Natural killer cell treated with Interleukin-12 subunit alpha and Interleukin-12 subunit beta and Interleukin-15 and Interleukin-18, amount 100 ng/mL, for 72 hours (primary cell): ENCODE measurements at regions not wholly inside any gene's neighbourhood (a gene's known extent, or its start where the extent isn't known, plus 50 kb on each side); places are given as distances from the start of the nearest gene placed in this dataset.
"Not testable (repeated sequence)": the region's sequence is repeated elsewhere in the genome, so short reads cannot be mapped to it uniquely, and the experiment has no call there.

Experiments
- ATAC-seq, 2 donors: fragments of 150-1000 bp; cut with Tn5 transposase in 1 of 2; sonication (Bioruptor Pico), chemical (Tn5 transposase) in 1 of 2; 2 replicates each; pipeline ENCODE4 v1.10.0; 2021
- DNase-seq: peaks from one replicate; pipeline ENCODE4 v3.0.0; 2022; ENCODE audit warnings: low spot score
- H3K27ac Mint-ChIP-seq, 2 donors: 1 replicate in 1 of 2; 2 replicates in 1 of 2; pipeline ENCODE4 v1.8.0; 2022; ENCODE audit warnings: mixed read lengths in 2 of 2, mild to moderate bottlenecking in 1 of 2, moderate library complexity in 1 of 2
- H3K27me3 Mint-ChIP-seq, 2 donors: 1 replicate in 1 of 2; 2 replicates in 1 of 2; pipeline ENCODE4 v1.8.0; 2022; ENCODE audit warnings: mixed read lengths in 2 of 2
- H3K36me3 Mint-ChIP-seq: one replicate; pipeline ENCODE4 v1.8.0; 2022; ENCODE audit warnings: mixed read lengths
- H3K4me1 Mint-ChIP-seq, 2 donors: 1 replicate in 1 of 2; 2 replicates in 1 of 2; pipeline ENCODE4 v1.8.0; 2022; ENCODE audit warnings: low read depth in 2 of 2, mixed read lengths in 2 of 2, mild to moderate bottlenecking in 1 of 2
- H3K4me3 Mint-ChIP-seq: one replicate; pipeline ENCODE4 v1.8.0; 2022; ENCODE audit warnings: mixed read lengths
- H3K9me3 Mint-ChIP-seq: 2 replicates; pipeline ENCODE4 v1.8.0; 2022; ENCODE audit warnings: mixed read lengths

DNA sequence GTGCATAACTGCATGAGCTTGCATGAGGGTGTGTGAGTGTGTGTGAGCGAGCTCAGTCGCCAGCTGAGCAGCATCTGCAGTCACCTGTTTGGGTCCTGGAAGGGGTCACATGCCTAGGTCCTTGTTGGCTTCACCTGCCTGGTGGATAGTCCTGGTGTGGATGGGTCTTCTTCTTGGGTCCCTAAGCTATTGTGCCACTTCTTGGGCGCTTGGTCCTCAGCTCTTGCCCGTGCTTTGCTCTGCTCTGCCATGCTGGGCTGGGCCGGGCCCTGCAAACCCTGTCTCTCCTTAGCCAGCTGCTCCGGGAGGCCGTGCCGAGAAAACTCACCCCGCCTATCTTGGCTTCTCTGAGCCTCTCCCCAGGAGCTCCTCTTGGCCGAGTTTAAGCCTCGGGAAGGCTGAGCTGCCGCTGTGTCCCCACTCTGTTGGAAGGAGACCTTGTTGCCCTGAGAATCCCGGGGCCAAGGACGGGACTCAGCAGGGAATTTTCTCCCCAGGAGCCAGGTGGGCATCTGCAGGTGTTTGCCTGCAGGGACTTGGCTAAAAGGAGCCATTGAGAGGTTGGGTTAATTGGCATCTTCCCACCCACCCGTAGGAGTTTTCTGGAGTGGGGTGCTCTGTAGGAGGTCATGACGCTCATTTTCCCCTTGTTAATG is 300.8 kb downstream of the NDUFA10 start:
- Mint-ChIP-seq H3K27me3 (no peaks in the 10 kb centered on the region), H3K4me1 (peaks cover 0 to 3% of the 10 kb centered on the region in 2 donors), H3K4me3 (no peak overlapping the region), H3K9me3 (no peaks in the 10 kb centered on the region), H3K36me3 (no peaks in the 10 kb centered on the region), H3K27ac (no peak overlapping the region)
- no peak for DNase-seq
- ATAC-seq = no peak

DNA sequence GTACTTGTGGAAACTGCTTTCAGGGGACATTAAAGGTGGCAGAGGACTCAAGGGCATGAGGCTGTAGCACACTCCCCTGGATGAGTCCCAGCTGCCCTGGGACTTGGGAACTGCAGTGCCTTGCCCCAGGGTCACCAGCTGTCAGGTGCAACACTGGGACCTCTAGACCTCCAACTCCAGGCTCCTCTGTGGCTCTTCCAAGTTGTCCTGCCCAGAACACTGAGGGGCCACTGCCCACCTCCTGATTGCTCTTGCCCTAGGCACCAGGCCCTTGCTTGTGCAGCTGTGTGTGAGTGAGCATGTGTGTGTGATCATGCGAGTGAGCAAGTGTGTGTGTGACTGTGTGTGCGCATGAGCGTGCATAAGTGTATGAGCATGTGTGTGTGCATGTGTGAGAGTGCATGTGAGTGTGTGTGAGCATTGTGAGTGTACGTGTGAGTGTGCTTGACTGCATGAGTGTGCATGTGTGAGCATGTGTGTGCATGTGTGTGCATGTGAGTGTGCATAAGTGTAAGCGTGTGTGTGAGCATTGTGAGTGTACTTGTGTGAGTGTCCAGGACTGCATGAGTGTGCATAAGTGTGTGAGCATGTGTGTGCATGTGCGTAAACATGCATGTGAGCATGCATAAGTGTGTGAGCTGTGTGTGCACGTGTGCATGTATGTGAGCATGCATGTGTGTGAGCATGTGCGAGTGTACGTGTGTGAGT is 301.5 kb downstream of the NDUFA10 start:
- DNase-seq = no peak
- Mint-ChIP-seq H3K27ac (no peak overlapping the region), H3K27me3 (no peaks in the 10 kb centered on the region), H3K36me3 (no peaks in the 10 kb centered on the region), H3K9me3 (no peaks in the 10 kb centered on the region), H3K4me1 (peaks cover 0 to 3% of the 10 kb centered on the region in 2 donors), H3K4me3 (no peak overlapping the region)
- ATAC-seq = no peak

DNA sequence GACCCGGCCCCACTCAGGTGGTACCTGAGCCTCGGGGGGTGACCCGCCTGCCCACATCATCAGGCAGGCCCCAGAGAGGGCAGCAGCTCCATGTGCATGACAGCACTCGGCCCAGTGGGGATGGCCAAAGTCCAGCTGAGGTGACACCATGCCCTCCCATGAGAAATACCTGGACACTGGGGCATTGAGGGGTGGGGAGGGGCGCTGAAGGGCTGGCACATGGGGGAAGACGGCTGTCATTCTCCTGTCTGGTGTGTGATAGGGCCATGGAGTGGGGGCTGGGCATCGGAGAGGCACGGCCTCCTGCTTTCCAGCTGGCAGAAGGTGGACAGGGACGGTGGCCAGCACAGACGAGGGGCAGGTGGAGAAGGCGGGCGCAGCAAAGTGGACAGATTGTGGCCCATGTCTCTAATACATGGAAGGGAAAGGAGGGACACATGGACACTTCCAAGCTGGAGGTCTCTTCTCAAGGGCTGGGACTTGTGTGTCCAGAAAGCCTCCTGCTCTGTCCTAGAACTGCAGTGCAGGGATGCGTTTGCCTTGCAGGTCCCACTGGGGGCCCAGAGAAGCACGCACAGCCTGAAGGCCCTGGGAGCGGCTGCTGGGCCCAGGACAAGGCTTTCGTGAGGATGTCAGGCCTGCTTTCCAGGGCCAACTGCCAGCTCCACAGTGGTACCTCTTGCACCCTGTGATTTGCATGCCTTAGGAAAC is 302.2 kb downstream of the NDUFA10 start:
- Mint-ChIP-seq H3K4me1 (peaks cover 0 to 3% of the 10 kb centered on the region in 2 donors), H3K4me3 (no peak overlapping the region), H3K27ac (no peak overlapping the region), H3K36me3 (no peaks in the 10 kb centered on the region), H3K9me3 (no peaks in the 10 kb centered on the region), H3K27me3 (no peaks in the 10 kb centered on the region)
- ATAC-seq (peak in 1 of 2 donors; percentile 12), DNase-seq (no peak)

DNA sequence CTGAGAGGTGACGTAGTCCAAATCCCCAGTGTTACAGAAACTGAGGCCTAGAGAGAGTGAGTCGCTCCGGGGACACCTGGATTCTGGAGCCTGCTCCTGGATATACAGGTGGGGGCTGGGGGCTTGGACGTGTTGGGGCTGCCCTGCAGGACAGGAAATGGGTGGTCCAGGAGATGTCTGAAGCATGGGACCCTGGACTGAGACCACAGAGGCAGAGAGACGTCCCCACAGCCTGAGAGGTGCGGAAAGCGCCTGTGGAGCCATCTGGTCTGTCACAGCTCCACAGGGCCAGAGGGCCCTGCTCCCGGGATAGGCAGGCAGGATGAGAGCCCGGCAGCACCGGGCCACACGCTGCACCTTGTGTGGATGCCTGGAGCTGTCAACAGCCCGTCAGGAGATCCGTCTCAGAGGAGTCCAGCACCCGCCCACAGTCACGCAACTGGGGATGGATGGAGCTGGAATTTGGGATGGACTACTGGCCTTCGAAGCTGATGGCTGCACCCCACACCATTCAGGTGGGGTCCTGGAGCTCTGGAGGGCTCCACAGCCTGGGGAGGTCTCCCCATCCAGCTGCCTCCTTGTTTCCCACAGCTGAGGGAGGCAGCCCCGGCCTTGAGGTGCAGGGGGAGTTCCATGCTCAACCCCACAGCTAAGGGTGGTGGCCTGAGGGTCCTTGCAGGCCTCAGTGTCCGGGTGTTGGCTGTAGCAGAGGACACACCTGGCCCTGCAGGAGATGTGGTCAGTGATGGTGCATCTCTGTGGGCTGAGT is 303.0 kb downstream of the NDUFA10 start:
- Mint-ChIP-seq H3K27me3 (no peaks in the 10 kb centered on the region), H3K9me3 (no peaks in the 10 kb centered on the region), H3K4me1 (peaks cover 0 to 3% of the 10 kb centered on the region in 2 donors), H3K36me3 (no peaks in the 10 kb centered on the region), H3K4me3 (no peak overlapping the region), H3K27ac (no peak overlapping the region)
- DNase-seq (no peak), ATAC-seq (no peak)

DNA sequence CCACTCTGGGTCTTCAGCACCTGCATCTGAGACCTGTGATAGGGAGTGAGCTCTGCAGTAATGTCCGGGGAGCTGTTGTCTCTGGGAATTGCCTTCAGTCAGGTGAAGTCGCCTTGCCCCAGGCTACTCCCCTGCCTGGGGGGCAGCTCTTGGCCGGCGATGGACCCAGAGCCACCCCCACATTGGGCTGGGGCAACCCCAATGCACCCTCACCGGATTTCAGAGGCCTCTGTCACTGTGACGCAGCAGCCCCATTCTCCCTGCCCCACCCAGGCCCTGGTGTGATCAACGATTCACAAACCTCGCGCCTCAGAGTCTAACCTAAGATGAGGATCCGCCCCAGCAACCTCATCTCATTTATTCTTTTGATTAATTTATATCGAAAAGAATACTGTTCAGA is 303.6 kb downstream of the NDUFA10 start:
- Mint-ChIP-seq H3K9me3 (no peaks in the 10 kb centered on the region), H3K27me3 (no peaks in the 10 kb centered on the region), H3K36me3 (no peaks in the 10 kb centered on the region), H3K27ac (no peak overlapping the region), H3K4me1 (peaks cover 0 to 3% of the 10 kb centered on the region in 2 donors), H3K4me3 (no peak overlapping the region)
- no peak for ATAC-seq
- DNase-seq = no peak

DNA sequence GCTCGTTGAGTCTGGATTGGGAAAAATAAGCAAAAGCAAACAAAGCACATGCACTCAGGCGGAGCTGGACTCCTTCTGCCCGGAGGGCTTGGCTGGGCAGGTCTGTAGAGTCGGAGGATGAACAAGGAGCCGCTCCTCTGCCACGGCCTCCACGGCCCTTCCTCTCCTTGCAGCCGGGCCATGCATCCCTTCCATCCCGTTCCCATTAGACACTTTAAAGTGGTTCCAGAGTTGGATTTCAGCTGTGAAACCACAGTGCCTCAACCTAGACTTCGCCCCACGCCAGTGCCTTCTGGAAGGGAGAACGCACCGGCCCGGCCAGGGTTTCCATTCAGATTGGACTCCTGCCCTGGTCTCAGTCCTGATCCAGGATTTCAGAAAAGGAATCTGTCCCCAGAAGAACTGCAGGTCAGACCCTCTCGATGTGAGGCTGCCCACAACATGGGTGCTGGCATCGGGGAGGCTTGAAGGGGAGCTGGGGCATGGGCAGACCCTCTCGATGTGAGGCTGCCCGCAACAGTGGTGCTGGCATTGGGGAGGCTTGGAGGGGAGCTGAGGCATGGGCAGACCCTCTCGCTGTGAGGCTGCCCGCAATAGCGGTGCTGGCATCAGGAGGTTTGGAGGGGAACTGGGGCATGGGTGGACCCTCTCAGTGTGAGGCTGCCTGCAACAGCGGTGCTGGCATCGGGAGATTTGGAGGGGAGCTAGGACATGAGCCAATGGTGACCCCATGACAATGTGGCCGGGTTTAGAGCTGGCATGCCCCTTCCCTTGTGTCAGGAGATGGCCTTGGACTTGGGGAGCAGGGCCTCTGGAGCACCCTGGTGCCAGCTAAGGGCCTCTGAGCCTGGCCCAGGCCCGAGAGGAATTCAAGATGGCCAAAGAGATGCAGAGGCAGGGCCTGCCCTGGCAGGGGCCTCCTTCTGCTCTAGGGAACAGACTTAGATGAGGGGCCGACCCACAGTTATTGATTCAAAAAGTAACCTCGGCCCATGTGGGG is 304.5 kb downstream of the NDUFA10 start:
- Mint-ChIP-seq H3K4me1 (peaks cover 0 to 3% of the 10 kb centered on the region in 2 donors), H3K27ac (no peak overlapping the region), H3K36me3 (no peaks in the 10 kb centered on the region), H3K9me3 (no peaks in the 10 kb centered on the region), H3K4me3 (no peak overlapping the region), H3K27me3 (no peaks in the 10 kb centered on the region)
- no peak for DNase-seq
- ATAC-seq = no peak

DNA sequence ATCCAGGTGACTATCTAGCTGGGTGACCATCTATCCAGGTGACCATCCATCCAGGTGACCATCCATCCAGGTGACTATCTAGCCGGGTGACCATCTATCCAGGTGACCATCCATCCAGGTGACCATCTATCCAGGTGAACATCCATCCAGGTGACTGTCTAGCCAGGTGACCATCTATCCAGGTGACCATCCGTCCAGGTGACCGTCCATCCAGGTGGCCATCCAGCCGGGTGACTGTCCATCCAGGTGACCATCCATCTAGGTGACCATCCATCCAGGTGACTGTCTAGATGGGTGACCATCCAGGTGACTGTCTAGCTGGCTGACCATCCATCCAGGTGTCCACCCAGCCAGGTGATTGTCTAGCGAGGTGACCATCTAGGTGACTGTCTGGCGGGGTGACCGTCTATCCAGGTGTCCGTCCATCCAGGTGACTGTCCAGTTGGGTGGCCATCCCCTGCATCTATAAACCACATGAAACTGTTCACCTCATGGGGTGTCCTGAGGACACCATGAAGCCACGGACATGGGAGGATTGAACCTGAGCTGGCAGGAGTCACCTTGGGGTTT is 305.3 kb downstream of the NDUFA10 start:
- Mint-ChIP-seq H3K9me3 (no peaks in the 10 kb centered on the region), H3K4me1 (peaks cover 0 to 3% of the 10 kb centered on the region in 2 donors), H3K27me3 (no peaks in the 10 kb centered on the region)

DNA sequence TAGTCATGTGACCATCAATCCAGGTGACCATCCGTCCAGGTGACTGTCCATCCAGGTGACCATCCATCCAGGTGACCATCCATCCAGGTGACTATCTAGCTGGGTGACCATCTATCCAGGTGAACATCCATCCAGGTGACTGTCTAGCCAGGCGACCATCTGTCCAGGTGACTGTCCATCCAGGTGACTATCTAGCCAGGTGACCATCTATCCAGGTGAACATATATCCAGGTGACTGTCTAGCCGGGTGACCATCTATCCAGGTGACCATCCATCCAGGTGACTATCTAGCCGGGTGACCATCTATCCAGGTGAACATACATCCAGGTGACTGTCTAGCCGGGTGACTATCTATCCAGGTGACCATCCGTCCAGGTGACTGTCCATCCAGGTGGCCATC is 306.2 kb downstream of the NDUFA10 start:
- not testable (repeated sequence) for H3K4me1 Mint-ChIP-seq, ATAC-seq, H3K27ac Mint-ChIP-seq, DNase-seq, H3K4me3 Mint-ChIP-seq, H3K36me3 Mint-ChIP-seq, H3K9me3 Mint-ChIP-seq, H3K27me3 Mint-ChIP-seq

More for the DNA sequence above, 305.3 kb downstream of the NDUFA10 start:
- Mint-ChIP-seq H3K36me3 (no peaks in the 10 kb centered on the region), H3K27ac (no peak overlapping the region), H3K4me3 (no peak overlapping the region)
- no peak for DNase-seq
- ATAC-seq = no peak

DNA sequence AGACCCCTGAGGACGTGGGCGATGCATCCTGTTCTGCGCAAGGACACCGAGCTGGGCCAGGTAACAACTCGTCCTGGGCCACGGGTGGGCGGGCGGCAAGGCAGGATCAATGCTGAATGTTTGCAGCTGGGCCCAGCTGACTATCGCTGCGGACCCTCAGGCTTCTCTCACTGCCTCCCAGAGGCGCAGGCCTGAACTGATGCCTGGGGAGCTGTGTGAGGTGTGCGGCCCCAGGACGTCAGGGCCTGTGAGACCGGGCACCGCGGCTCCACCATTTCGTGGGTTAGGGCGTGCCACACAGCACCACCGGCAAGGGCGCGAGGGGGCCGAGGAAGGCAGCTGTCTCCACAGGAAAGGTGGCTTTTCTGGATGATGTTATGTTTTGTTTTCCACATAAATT is 307.4 kb downstream of the NDUFA10 start:
- Mint-ChIP-seq H3K9me3 (peaks cover under 1% of the 10 kb centered on the region), H3K36me3 (no peaks in the 10 kb centered on the region), H3K27me3 (peaks cover 0 to 3% of the 10 kb centered on the region in 2 donors), H3K4me3 (no peak overlapping the region), H3K27ac (no peak overlapping the region), H3K4me1 (no peaks in the 10 kb centered on the region)
- no peak for ATAC-seq
- no peak for DNase-seq

DNA sequence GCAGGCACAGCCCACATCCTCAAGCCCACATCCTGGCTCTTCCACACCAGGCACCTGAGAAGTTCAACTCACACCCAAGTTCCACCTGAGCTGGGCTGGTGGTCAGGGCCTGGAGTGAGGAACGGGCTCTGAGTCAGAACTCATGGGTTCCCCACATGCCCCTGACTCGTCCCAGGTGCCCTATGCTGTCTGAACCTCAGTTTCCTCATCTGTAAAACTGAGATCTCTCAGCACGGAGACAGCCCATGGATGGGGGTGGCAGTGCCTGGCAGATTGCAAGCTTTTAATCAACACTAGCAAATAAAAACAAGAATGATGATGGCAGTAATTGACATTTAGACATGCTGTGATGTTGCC is 307.8 kb downstream of the NDUFA10 start:
- no peaks in the 10 kb centered on the region for H3K36me3 Mint-ChIP-seq
- DNase-seq = no peak
- peaks cover 3% of the 10 kb centered on the region for H3K9me3 Mint-ChIP-seq
- no peak overlapping the region for H3K4me3 Mint-ChIP-seq
- ATAC-seq = no peak
- no peak overlapping the region for H3K27ac Mint-ChIP-seq
- peaks cover 0 to 6% of the 10 kb centered on the region in 2 donors for H3K27me3 Mint-ChIP-seq
- H3K4me1 Mint-ChIP-seq = no peaks in the 10 kb centered on the region

DNA sequence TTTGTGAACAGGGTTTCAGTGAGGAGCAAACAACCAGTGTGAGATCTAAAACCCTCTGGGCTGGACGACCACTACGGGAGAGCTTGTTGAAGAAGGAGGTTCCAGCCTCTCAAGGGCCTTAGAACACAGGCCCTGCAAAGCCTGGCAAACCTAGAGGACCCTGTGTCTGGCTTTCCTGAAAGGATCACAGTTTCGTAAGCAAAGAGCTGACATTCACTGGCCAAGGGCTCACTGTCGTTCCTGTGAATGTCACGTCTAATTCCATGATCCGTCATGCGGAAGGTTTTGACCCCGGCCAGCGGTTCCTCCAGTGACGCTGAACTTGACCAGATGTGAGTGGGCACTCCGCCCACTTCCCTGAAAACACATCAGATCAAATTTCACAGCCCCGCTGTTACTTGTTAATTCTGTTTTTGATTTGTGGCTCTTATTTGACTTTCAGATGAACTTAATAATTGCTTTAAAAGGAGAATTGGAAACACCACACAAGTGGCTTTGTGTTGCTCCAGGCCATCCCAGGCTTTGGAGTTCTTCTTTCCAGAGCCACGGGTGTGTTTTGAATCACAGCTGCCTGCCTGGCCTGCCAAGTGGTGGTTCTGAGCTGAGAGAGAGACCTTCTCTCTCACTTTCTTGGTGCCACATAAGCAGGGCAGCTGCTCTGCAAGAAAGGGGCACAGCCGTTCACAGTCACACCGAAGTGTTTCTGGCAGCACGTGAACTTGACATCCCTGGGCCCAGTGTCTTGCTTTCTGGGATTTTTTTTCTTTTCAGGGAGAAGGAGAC is 308.4 kb downstream of the NDUFA10 start:
- no peak overlapping the region for H3K27ac Mint-ChIP-seq
- H3K27me3 Mint-ChIP-seq = peaks cover 2 to 6% of the 10 kb centered on the region in 2 donors
- H3K4me1 Mint-ChIP-seq = no peaks in the 10 kb centered on the region
- DNase-seq = no peak
- no peak overlapping the region for H3K4me3 Mint-ChIP-seq
- no peaks in the 10 kb centered on the region for H3K36me3 Mint-ChIP-seq
- H3K9me3 Mint-ChIP-seq = peaks cover 3% of the 10 kb centered on the region
- ATAC-seq = no peak

DNA sequence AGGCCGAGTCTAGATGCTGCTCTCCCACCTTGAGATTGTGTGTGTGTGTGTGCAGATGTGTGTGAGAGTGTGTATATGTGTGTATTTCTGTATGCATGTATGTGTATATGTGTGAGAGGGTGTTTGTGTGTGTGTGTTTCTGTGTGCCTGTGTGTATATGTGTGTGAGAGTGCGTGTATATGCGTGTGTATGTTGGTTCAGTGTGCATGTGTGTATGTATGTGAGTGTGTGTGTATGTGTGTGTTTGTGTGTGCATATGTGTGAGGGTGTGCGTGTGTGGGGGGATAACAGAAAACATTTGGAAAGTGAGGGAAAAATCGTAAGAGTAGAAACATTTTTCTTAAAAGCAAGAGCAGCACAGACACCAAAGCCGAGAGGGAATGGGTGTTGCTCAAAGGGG is 309.1 kb downstream of the NDUFA10 start:
- no peak overlapping the region for H3K4me3 Mint-ChIP-seq
- H3K27ac Mint-ChIP-seq = no peak overlapping the region
- peaks cover 3% of the 10 kb centered on the region for H3K9me3 Mint-ChIP-seq
- H3K36me3 Mint-ChIP-seq = no peaks in the 10 kb centered on the region
- ATAC-seq (peak in 1 of 2 donors; percentile 43), DNase-seq (no peak)
- no peaks in the 10 kb centered on the region for H3K4me1 Mint-ChIP-seq
- H3K27me3 Mint-ChIP-seq = peaks cover 9 to 11% of the 10 kb centered on the region in 2 donors
